ENCODE measurements at regions not wholly inside any gene's neighbourhood (a gene's known extent, or its start where the extent isn't known, plus 50 kb on each side); places are given as distances from the start of the nearest gene placed in this dataset.

DNA sequence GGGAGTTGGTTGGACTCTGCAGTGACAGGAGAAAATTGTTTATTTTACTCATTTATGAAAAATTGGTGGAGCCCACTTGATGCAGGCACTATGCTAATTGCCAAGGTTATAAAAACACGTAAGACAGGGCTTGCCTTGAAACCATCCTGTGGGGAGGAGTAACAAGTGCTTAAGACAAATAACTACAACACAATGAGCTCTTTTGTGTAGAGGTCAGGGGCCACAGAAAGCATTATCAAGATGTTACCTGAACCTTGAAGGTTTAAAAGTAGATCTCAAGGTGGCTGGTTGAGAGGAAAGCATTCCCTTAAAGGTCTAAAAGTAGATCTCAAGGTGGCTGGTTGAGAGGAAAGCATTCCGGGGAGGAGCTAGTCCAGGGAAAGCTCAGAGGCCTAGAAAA is 381.8 kb upstream of the POU3F3 start:
- no peak for DNase-seq
- Histone ChIP-seq H3K27me3 (replicated peaks in 1 of 7) (no peaks in the 10 kb centered on the region), H3K4me1 (no peaks in the 10 kb centered on the region), H3K27ac (no peak overlapping the region), H3K36me3 (no peaks in the 10 kb centered on the region), H3K4me3 (no peak overlapping the region), H3K9me3 (no peaks in the 10 kb centered on the region)
- intact Hi-C loops (cut with DNase I; ENCODE audit: low total_unique reads) = no loop called here
- 68 to 86% (median 76%) methylated on average over 2 of the region's 2 CpGs for WGBS, 5 donors
- TF ChIP-seq, protein P1, sequence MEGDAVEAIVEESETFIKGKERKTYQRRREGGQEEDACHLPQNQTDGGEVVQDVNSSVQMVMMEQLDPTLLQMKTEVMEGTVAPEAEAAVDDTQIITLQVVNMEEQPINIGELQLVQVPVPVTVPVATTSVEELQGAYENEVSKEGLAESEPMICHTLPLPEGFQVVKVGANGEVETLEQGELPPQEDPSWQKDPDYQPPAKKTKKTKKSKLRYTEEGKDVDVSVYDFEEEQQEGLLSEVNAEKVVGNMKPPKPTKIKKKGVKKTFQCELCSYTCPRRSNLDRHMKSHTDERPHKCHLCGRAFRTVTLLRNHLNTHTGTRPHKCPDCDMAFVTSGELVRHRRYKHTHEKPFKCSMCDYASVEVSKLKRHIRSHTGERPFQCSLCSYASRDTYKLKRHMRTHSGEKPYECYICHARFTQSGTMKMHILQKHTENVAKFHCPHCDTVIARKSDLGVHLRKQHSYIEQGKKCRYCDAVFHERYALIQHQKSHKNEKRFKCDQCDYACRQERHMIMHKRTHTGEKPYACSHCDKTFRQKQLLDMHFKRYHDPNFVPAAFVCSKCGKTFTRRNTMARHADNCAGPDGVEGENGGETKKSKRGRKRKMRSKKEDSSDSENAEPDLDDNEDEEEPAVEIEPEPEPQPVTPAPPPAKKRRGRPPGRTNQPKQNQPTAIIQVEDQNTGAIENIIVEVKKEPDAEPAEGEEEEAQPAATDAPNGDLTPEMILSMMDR (IDR thresholded peaks at IDR 0.05 in 8 of 11, conservative IDR thresholded peaks at IDR 0.05 in 3 of 11) = no peak
- TF ChIP-seq POLR2AphosphoS5 (IDR thresholded peaks at IDR 0.05) (no peak), POLR2A (IDR thresholded peaks at IDR 0.05) (no peak)

DNA sequence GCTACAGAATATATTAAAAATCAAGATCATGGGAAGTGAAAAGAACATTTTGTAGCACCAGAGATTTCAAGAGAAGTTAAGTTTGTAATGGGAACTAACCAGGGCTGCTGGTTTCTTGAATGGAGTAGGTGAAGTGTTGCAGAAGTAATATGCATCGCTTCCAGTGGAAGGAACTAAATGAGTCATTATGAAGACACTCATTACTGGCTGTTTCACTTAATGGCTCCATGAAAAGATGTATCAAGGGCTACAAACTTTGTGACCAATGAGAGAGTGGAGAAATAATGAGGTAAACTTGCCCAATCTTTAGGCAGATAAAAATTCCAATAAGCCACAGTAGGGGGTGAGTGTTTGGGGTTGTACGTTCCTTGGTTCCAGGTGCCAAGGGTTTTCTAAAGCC is 380.4 kb upstream of the POU3F3 start:
- Histone ChIP-seq H3K36me3 (no peaks in the 10 kb centered on the region), H3K4me3 (no peak overlapping the region), H3K27me3 (replicated peaks in 1 of 7) (no peaks in the 10 kb centered on the region), H3K4me1 (no peaks in the 10 kb centered on the region), H3K9me3 (no peaks in the 10 kb centered on the region), H3K27ac (no peak overlapping the region)
- intact Hi-C loops (cut with DNase I; ENCODE audit: low total_unique reads) = no loop called here
- TF ChIP-seq POLR2A (IDR thresholded peaks at IDR 0.05) (no peak), POLR2AphosphoS5 (IDR thresholded peaks at IDR 0.05) (no peak)
- TF ChIP-seq, protein P1 (IDR thresholded peaks at IDR 0.05 in 8 of 11, conservative IDR thresholded peaks at IDR 0.05 in 3 of 11) = no peak
- WGBS, 5 donors = 45 to 67% (median 60%) methylated on average over 2 of the region's 2 CpGs
- DNase-seq = no peak

DNA sequence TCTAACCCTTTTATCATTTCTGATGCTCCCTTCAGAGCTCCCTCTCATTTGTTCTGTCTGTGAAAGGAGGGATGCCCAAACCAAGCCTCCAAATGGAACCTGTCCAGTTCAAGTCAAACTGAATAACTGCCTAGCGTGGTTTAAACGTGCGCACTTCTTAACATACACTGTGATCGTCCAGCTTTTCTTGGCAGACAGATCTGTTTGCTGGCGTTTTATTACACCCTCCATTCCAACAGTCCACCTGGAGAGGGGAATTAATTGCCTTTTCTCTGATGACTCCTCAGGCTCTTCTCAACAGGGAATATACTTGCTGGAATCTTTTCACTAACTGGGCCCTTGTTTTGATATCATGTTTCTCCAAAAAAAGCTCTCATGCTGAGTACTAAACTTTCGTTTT is 379.2 kb upstream of the POU3F3 start:
- Histone ChIP-seq H3K27me3 (replicated peaks in 1 of 7) (no peaks in the 10 kb centered on the region), H3K9me3 (no peaks in the 10 kb centered on the region), H3K27ac (no peak overlapping the region), H3K4me1 (no peaks in the 10 kb centered on the region), H3K4me3 (no peak overlapping the region), H3K36me3 (no peaks in the 10 kb centered on the region)
- WGBS, 5 donors = 83 to 92% (median 89%) methylated on average over 6 of the region's 6 CpGs
- no peak for DNase-seq
- TF ChIP-seq POLR2AphosphoS5 (IDR thresholded peaks at IDR 0.05) (no peak), POLR2A (IDR thresholded peaks at IDR 0.05) (no peak)
- TF ChIP-seq, protein P1 (IDR thresholded peaks at IDR 0.05 in 8 of 11, conservative IDR thresholded peaks at IDR 0.05 in 3 of 11) = no peak
- intact Hi-C loops (cut with DNase I; ENCODE audit: low total_unique reads) = no loop called here

DNA sequence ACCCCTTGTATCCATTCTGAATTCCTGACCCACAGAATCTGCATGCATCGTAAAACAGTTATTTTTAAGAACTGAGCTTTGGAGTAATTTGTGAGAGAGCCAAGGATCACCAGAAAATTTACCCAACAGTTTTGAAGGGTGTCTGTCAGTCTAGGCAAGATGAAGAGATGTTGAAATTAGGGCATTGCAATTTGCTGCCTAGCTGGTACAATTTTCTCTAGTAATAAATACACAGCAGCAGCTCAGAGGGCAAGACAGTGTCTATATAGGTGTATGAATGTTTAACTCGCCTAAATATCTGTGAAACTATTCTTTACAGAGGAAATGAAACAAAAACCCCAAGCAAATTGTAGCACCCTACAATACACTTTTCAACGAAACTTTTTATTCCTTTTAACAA is 377.8 kb upstream of the POU3F3 start:
- TF ChIP-seq, protein P1 (IDR thresholded peaks at IDR 0.05 in 8 of 11, conservative IDR thresholded peaks at IDR 0.05 in 3 of 11) = no peak
- no peak for TF ChIP-seq POLR2AphosphoS5 (IDR thresholded peaks at IDR 0.05)
- TF ChIP-seq POLR2A (IDR thresholded peaks at IDR 0.05) = no peak
- Histone ChIP-seq H3K27me3 (replicated peaks in 1 of 7) (no peaks in the 10 kb centered on the region), H3K27ac (no peak overlapping the region), H3K4me1 (no peaks in the 10 kb centered on the region), H3K4me3 (no peak overlapping the region), H3K36me3 (no peaks in the 10 kb centered on the region), H3K9me3 (no peaks in the 10 kb centered on the region)
- no peak for DNase-seq
- intact Hi-C loops (cut with DNase I; ENCODE audit: low total_unique reads) = no loop called here
- 66 to 82% (median 77%) methylated on average over 3 of the region's 3 CpGs for WGBS, 5 donors

Data from spleen (tissue), 11 donors.